Neutrophil (primary cell): ENCODE measurements at regions not wholly inside any gene's neighbourhood (a gene's known extent, or its start where the extent isn't known, plus 50 kb on each side); places are given as distances from the start of the nearest gene placed in this dataset.
A peak's percentile ranks its signal among the peaks of the same experiment; 100 is the strongest.

Experiments used
- H3K27ac ChIP-seq: fragments of 200-600 bp; sonication (generic); 2 replicates; pipeline ENCODE4 v1.5.1; 2016; ENCODE audit warnings: mild to moderate bottlenecking, moderate library complexity
- H3K27me3 ChIP-seq: fragments of 200-600 bp; sonication (generic); 2 replicates; pipeline ENCODE4 v1.6.0; 2016; ENCODE audit warnings: mild to moderate bottlenecking
- H3K36me3 ChIP-seq: fragments of 200-600 bp; sonication (generic); 2 replicates; pipeline ENCODE4 v1.5.1; 2017
- H3K4me1 ChIP-seq, 2 experiments: fragments of 200-600 bp in 1 of 2; sonication (generic) in 1 of 2; 1 replicate in 1 of 2; 2 replicates in 1 of 2; pipeline versions ENCODE4 v1.5.1 to v1.6.1; 2013 to 2016; ENCODE audit warnings: low read depth in 1 of 2, low read length in 1 of 2, mild to moderate bottlenecking in 1 of 2, moderate library complexity in 1 of 2; ENCODE audit not compliant: control insufficient read depth in 1 of 2, insufficient read depth in 1 of 2
- H3K4me3 ChIP-seq, 2 experiments: fragments of 200-600 bp in 1 of 2; sonication (generic) in 1 of 2; 1 replicate in 1 of 2; 2 replicates in 1 of 2; pipeline ENCODE4 v1.5.1; 2013 to 2016; ENCODE audit warnings: low read depth in 1 of 2, low read length in 1 of 2, mild to moderate bottlenecking in 1 of 2, moderate library complexity in 1 of 2
- H3K9me3 ChIP-seq: fragments of 200-600 bp; sonication (generic); 2 replicates; pipeline ENCODE4 v1.5.1; 2016
- CTCF ChIP-seq: fragments of 200-600 bp; sonication (generic); IDR thresholded peaks from 2 replicates; pipeline ENCODE4 v1.5.1; 2016; ENCODE audit warnings: antibody characterized with exemption

- TF ChIP-seq CTCF, result no peak
- no peaks in the 10 kb centered on the region for H3K36me3 ChIP-seq
- H3K27me3 ChIP-seq, result peaks cover 19% of the 10 kb centered on the region
- H3K4me1 ChIP-seq, result peaks cover 35 to 38% of the 10 kb centered on the region in 2 experiments
- no peak overlapping the region for H3K27ac ChIP-seq
- H3K9me3 ChIP-seq, result no peaks in the 10 kb centered on the region
- no peak overlapping the region for H3K4me3 ChIP-seq
These were observed 110.3 kb upstream of the PRSS16 start for GRCh38 chr6:27136978-27137814.

GRCh38 chr6:27138406-27138805 lies 109.1 kb upstream of the PRSS16 start:
- H3K9me3 ChIP-seq, result no peaks in the 10 kb centered on the region
- no peaks in the 10 kb centered on the region for H3K36me3 ChIP-seq
- H3K27me3 ChIP-seq, result peaks cover 7% of the 10 kb centered on the region
- no peak overlapping the region for H3K4me3 ChIP-seq
- H3K4me1 ChIP-seq, result peaks cover 23 to 27% of the 10 kb centered on the region in 2 experiments
- H3K27ac ChIP-seq, result no peak overlapping the region
- TF ChIP-seq CTCF, result no peak

GRCh38 chr6:27138837-27139755 lies 108.4 kb upstream of the PRSS16 start:
- no peaks in the 10 kb centered on the region for H3K27me3 ChIP-seq
- H3K4me1 ChIP-seq, result peaks cover 18 to 20% of the 10 kb centered on the region in 2 experiments
- no peak for TF ChIP-seq CTCF
- H3K27ac ChIP-seq, result peak overlapping the region; percentile 65
- H3K36me3 ChIP-seq, result peaks cover 2% of the 10 kb centered on the region
- peak overlapping the region; percentile 66 to 72 for H3K4me3 ChIP-seq
- no peaks in the 10 kb centered on the region for H3K9me3 ChIP-seq

- Histone ChIP-seq H3K27ac (peak overlapping the region; percentile 65), H3K4me1 (peaks cover 20 to 25% of the 10 kb centered on the region in 2 experiments), H3K4me3 (peak overlapping the region; percentile 66 to 72), H3K27me3 (no peaks in the 10 kb centered on the region), H3K36me3 (peaks cover 3% of the 10 kb centered on the region), H3K9me3 (no peaks in the 10 kb centered on the region)
- TF ChIP-seq CTCF, result no peak
These were observed 107.5 kb upstream of the PRSS16 start for GRCh38 chr6:27139756-27140579.

GRCh38 chr6:27140999-27141528 lies 106.4 kb upstream of the PRSS16 start:
- Histone ChIP-seq H3K27ac (no peak overlapping the region), H3K27me3 (no peaks in the 10 kb centered on the region), H3K9me3 (no peaks in the 10 kb centered on the region)

More at GRCh38 chr6:27140999-27141528, 106.4 kb upstream of the PRSS16 start:
- TF ChIP-seq CTCF, result no peak
- Histone ChIP-seq H3K36me3 (peaks cover 3% of the 10 kb centered on the region), H3K4me3 (no peak overlapping the region), H3K4me1 (peaks cover 31 to 36% of the 10 kb centered on the region in 2 experiments)
